ENCODE measurements at regions not wholly inside any gene's neighbourhood (a gene's known extent, or its start where the extent isn't known, plus 50 kb on each side); places are given as distances from the start of the nearest gene placed in this dataset.

DNA sequence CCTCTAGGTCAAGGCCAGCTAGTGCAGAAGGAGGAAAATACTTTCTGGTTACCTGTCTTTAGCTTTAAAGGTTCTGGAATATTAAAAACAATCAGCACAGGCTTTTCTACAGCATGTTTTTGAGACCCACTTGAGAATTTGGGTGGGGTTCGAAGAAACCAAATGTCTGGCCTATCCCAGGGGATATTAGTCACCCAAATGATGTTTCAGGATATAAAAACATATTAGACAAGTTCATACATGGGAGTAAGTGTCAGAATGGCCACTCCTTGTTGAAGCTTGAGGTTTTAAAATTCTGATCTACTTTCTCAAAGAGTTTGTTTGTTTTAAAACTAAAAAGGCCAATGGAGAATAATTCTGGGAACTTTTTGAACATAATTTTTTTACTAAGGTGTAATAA, 158.6 kb upstream of the DLX2 start:
- TF ChIP-seq, protein P1, sequence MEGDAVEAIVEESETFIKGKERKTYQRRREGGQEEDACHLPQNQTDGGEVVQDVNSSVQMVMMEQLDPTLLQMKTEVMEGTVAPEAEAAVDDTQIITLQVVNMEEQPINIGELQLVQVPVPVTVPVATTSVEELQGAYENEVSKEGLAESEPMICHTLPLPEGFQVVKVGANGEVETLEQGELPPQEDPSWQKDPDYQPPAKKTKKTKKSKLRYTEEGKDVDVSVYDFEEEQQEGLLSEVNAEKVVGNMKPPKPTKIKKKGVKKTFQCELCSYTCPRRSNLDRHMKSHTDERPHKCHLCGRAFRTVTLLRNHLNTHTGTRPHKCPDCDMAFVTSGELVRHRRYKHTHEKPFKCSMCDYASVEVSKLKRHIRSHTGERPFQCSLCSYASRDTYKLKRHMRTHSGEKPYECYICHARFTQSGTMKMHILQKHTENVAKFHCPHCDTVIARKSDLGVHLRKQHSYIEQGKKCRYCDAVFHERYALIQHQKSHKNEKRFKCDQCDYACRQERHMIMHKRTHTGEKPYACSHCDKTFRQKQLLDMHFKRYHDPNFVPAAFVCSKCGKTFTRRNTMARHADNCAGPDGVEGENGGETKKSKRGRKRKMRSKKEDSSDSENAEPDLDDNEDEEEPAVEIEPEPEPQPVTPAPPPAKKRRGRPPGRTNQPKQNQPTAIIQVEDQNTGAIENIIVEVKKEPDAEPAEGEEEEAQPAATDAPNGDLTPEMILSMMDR (IDR thresholded peaks at IDR 0.05) = no peak
- TF ChIP-seq EP300 (IDR thresholded peaks at IDR 0.05) = no peak
